ENCODE measurements at regions not wholly inside any gene's neighbourhood (a gene's known extent, or its start where the extent isn't known, plus 50 kb on each side); places are given as distances from the start of the nearest gene placed in this dataset.

GRCh38 chr12:65615118-65615517, 209.2 kb upstream of the HMGA2 start:
- peak; percentile 84 for DNase-seq (ENCODE audit: low read depth)
- no peak for TF ChIP-seq CTCF (IDR thresholded peaks at IDR 0.05; ENCODE audit: low read depth, low read length, missing control alignments)
- H3K4me3 ChIP-seq (ENCODE audit: low read depth, low read length), result no peak overlapping the region
- in situ Hi-C loops (cut with HindIII; ENCODE audit: low sequenced_read_pairs), result no loop called here

DNA sequence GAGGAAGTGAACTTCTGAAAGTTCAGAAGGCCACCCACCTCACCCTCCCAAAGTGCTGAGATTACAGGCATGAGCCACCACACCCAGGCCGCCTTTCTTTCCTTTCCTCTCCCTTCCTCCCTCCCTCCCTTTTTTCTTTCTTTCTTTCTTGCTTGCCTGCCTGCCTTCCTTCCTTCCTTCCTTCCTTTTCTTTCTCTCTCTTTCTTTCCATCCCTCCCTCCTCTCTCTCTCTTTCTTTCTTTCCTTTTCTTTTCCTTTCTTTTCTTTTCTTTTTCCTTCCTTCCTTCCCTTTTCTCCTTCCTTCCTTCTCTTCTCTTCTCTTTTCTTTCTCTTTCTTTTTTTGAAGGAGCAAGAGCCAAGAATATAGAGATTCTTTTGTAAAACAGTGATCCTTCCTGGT, 208.3 kb upstream of the HMGA2 start:
- TF ChIP-seq CTCF (IDR thresholded peaks at IDR 0.05; ENCODE audit: low read depth, low read length, missing control alignments), result no peak
- in situ Hi-C loops (cut with HindIII; ENCODE audit: low sequenced_read_pairs), result no loop called here
- no peak overlapping the region for H3K4me3 ChIP-seq (ENCODE audit: low read depth, low read length)
- no peak for DNase-seq (ENCODE audit: low read depth)

DNA sequence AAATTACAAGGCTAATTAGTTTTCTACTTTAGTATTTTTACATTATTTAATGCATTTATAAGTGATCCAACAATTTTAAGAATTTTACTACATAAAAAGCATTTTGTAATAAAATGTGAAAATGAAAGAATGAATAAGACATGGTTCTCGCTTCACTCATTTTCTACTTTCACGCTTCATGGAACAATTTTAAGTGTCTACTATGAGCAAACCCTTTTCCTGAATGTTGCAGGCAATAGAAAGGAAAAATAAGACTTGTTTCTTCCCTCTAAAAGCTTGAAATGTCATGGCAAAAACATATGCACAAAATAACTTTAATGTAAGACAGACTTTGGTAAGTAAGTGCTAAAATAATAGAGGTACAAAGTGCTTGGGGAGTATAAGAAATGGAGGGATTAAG, 205.7 kb upstream of the HMGA2 start:
- in situ Hi-C loops (cut with HindIII; ENCODE audit: low sequenced_read_pairs), result no loop called here
- TF ChIP-seq CTCF (IDR thresholded peaks at IDR 0.05; ENCODE audit: low read depth, low read length, missing control alignments), result no peak
- no peak for DNase-seq (ENCODE audit: low read depth)
- no peak overlapping the region for H3K4me3 ChIP-seq (ENCODE audit: low read depth, low read length)

DNA sequence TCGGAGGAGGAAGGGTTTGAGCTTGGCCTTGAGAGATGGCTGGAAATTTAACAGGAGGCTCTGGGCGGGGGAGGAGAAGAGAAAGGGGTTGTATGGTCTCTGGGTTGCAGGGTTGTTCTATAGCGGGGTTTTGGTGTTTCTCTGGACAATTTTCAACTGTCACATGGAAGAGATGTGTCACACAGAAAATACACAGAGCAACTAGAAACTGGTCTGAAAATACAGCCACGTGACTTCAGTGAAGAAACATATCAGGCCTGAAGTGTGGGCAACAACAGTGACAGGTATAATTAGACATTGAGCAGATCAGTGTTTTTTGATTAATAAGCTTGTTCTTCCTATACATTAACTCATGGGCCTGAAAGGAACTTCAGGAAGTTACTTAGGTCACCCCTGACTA, 205.3 kb upstream of the HMGA2 start:
- DNase-seq (ENCODE audit: low read depth), result no peak
- in situ Hi-C loops (cut with HindIII; ENCODE audit: low sequenced_read_pairs), result no loop called here
- TF ChIP-seq CTCF (IDR thresholded peaks at IDR 0.05; ENCODE audit: low read depth, low read length, missing control alignments), result no peak
- no peak overlapping the region for H3K4me3 ChIP-seq (ENCODE audit: low read depth, low read length)

- TF ChIP-seq CTCF (IDR thresholded peaks at IDR 0.05; ENCODE audit: low read depth, low read length, missing control alignments), result no peak
- in situ Hi-C loops (cut with HindIII; ENCODE audit: low sequenced_read_pairs), result no loop called here
- no peak for DNase-seq (ENCODE audit: low read depth)
- H3K4me3 ChIP-seq (ENCODE audit: low read depth, low read length), result no peak overlapping the region
Measured at GRCh38 chr12:65620046-65620445, 204.2 kb upstream of the HMGA2 start.

- TF ChIP-seq CTCF (IDR thresholded peaks at IDR 0.05; ENCODE audit: low read depth, low read length, missing control alignments), result no peak
- in situ Hi-C loops (cut with HindIII; ENCODE audit: low sequenced_read_pairs), result no loop called here
- no peak overlapping the region for H3K4me3 ChIP-seq (ENCODE audit: low read depth, low read length)
- no peak for DNase-seq (ENCODE audit: low read depth)
Measured at GRCh38 chr12:65622056-65622455, 202.2 kb upstream of the HMGA2 start.

GRCh38 chr12:65623507-65623906, 200.8 kb upstream of the HMGA2 start:
- in situ Hi-C loops (cut with HindIII; ENCODE audit: low sequenced_read_pairs), result no loop called here
- H3K4me3 ChIP-seq (ENCODE audit: low read depth, low read length), result no peak overlapping the region
- DNase-seq (ENCODE audit: low read depth), result no peak
- TF ChIP-seq CTCF (IDR thresholded peaks at IDR 0.05; ENCODE audit: low read depth, low read length, missing control alignments), result no peak

Measured in astrocyte of the cerebellum (primary cell).